ENCODE measurements at regions not wholly inside any gene's neighbourhood (a gene's known extent, or its start where the extent isn't known, plus 50 kb on each side); places are given as distances from the start of the nearest gene placed in this dataset.

GRCh38 chr2:133955169-133955568 lies 298.7 kb upstream of the MGAT5 start:
- in situ Hi-C loops (cut with HindIII; ENCODE audit: low pct_unique_long_range_greater_than_20kb, low sequenced_read_pairs) = no loop called here
- no peak for DNase-seq (ENCODE audit: low read depth, low spot score)

DNA sequence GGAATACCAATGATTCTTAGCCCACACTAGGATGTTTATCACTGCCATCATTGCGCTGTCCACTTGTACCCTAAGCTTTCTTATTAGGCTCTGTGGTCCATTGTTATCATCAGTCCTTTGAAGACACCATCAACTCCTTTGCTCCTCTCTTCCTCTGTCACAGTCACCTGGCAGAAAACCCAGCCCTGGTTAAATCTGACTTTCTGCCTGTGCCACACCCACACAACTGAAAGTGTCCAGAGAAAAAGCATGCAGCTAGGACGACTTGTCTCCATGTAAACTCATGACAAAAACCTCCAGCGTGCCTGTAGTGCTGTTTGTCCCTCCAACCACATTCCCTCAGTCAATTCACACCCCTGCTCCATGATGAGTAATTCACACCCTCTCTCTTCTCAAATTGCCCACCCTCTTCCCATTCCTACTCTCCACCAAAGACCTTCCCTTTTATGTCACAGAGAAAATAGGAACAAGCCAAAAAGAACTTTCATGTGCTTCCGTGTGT lies 297.4 kb upstream of the MGAT5 start:
- in situ Hi-C loops (cut with HindIII; ENCODE audit: low pct_unique_long_range_greater_than_20kb, low sequenced_read_pairs) = no loop called here
- DNase-seq (ENCODE audit: low read depth, low spot score) = no peak

DNA sequence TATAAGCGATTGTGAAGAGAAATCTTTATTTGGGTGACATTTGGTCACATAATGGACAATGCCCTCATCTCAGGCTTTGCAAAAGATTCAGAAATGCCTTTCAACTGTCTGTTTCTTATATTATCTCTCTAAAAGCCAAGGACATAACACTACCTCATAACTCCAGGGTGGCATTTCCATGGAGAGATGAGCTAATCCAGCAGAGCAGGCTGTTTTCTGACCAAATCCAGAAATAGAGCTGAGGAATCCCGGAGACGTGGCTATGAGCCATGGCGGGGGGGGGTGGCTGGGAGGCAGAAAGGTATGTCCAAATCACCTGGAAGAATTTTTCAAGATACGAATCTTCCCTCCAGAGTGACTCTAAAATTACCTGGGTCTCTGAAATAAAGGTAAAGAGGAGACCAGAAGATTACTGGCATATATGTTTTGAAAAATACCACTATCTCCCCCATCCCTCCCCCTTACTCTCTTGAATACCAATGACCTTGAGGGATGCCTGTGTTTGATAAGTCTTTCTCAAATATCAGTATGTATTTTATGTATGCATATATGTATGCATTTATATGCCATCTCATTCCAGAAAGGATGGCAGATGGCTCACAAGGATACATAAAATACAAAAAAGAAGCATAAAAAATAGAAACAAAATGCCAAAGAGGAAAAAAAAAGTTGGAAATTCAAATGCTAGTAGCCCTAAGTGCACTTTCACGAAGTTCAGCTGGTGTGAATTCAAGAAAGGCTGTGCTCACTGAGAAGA lies 296.0 kb upstream of the MGAT5 start:
- in situ Hi-C loops (cut with HindIII; ENCODE audit: low pct_unique_long_range_greater_than_20kb, low sequenced_read_pairs) = no loop called here

DNA sequence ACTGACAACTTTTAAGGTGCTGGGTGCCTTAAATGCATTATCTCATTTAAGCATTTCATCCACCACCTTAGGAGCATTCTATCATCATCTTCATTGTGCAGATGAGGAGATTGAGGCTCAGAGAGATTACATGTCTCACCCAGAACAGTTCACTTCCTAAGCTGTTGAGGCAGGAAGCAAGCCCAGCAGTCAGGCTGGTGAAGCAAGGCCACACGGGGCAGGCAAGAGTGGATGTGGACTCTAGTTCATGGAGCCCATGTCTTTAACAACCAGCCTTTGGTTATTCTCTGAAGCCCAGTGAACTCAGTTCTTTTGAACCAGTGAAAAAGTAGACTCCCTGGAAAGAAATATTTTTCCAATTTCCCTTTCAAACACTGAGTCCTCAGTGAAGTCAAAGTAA lies 294.8 kb upstream of the MGAT5 start:
- peak; percentile 16 for DNase-seq (ENCODE audit: low read depth, low spot score)
- in situ Hi-C loops (cut with HindIII; ENCODE audit: low pct_unique_long_range_greater_than_20kb, low sequenced_read_pairs) = no loop called here

More for the DNA sequence above, 296.0 kb upstream of the MGAT5 start:
- no peak for DNase-seq (ENCODE audit: low read depth, low spot score)

- in situ Hi-C loops (cut with HindIII; ENCODE audit: low pct_unique_long_range_greater_than_20kb, low sequenced_read_pairs) = no loop called here
- no peak for DNase-seq (ENCODE audit: low read depth, low spot score)
Observed at GRCh38 chr2:133966720-133967304, 287.1 kb upstream of the MGAT5 start.

GRCh38 chr2:133967326-133967725 lies 286.5 kb upstream of the MGAT5 start:
- no peak for DNase-seq (ENCODE audit: low read depth, low spot score)
- in situ Hi-C loops (cut with HindIII; ENCODE audit: low pct_unique_long_range_greater_than_20kb, low sequenced_read_pairs) = no loop called here

GRCh38 chr2:133968446-133968845 lies 285.4 kb upstream of the MGAT5 start:
- in situ Hi-C loops (cut with HindIII; ENCODE audit: low pct_unique_long_range_greater_than_20kb, low sequenced_read_pairs) = no loop called here
- no peak for DNase-seq (ENCODE audit: low read depth, low spot score)

DNA sequence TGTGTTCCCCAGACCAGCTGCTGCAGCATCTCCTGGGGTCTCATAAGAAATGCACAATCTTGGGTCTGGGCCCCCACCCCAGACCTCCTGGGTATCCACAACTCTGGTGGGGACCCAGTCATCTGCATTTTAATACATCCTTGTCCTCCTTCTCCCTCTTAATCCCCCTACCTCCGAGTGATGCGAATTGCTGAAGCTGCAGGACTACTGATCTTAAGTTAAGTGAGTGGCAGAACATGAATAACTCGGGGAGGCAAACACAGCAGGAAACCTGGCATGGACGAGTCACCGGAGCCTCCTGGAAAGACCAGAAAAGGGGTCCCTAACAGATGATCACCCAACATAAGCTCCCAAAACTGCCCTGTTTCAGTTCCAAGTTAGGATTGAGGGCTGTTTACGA lies 283.2 kb upstream of the MGAT5 start:
- no peak for DNase-seq (ENCODE audit: low read depth, low spot score)
- in situ Hi-C loops (cut with HindIII; ENCODE audit: low pct_unique_long_range_greater_than_20kb, low sequenced_read_pairs) = no loop called here

- in situ Hi-C loops (cut with HindIII; ENCODE audit: low pct_unique_long_range_greater_than_20kb, low sequenced_read_pairs) = no loop called here
- no peak for DNase-seq (ENCODE audit: low read depth, low spot score)
Observed at GRCh38 chr2:133972297-133972696, 281.6 kb upstream of the MGAT5 start.

GRCh38 chr2:133972786-133973185 lies 281.1 kb upstream of the MGAT5 start:
- in situ Hi-C loops (cut with HindIII; ENCODE audit: low pct_unique_long_range_greater_than_20kb, low sequenced_read_pairs) = no loop called here
- DNase-seq (ENCODE audit: low read depth, low spot score) = no peak

GRCh38 chr2:133974353-133974752 lies 279.5 kb upstream of the MGAT5 start:
- in situ Hi-C loops (cut with HindIII; ENCODE audit: low pct_unique_long_range_greater_than_20kb, low sequenced_read_pairs) = no loop called here
- DNase-seq (ENCODE audit: low read depth, low spot score) = no peak

DNA sequence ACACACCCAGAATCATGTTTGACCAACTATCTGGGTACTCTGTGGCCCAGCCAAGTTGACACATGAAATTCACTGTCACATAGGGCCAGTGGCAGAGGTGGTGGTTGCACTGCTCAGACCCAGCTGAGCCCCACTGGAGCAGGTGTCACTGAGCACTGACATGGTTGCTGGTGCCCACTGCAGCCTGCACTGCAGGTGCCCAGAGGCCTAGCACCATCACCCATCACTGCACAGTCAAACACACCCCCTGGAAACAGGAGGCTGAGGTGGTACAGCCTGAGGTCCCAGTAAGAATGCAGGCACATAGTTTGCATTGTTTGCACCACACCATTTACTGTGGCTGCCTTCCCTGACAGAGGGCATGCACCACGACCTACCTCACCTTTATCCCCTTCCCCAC lies 278.7 kb upstream of the MGAT5 start:
- no peak for DNase-seq (ENCODE audit: low read depth, low spot score)
- in situ Hi-C loops (cut with HindIII; ENCODE audit: low pct_unique_long_range_greater_than_20kb, low sequenced_read_pairs) = no loop called here

GRCh38 chr2:133975676-133976428 lies 278.0 kb upstream of the MGAT5 start:
- no peak for DNase-seq (ENCODE audit: low read depth, low spot score)
- in situ Hi-C loops (cut with HindIII; ENCODE audit: low pct_unique_long_range_greater_than_20kb, low sequenced_read_pairs) = no loop called here

DNA sequence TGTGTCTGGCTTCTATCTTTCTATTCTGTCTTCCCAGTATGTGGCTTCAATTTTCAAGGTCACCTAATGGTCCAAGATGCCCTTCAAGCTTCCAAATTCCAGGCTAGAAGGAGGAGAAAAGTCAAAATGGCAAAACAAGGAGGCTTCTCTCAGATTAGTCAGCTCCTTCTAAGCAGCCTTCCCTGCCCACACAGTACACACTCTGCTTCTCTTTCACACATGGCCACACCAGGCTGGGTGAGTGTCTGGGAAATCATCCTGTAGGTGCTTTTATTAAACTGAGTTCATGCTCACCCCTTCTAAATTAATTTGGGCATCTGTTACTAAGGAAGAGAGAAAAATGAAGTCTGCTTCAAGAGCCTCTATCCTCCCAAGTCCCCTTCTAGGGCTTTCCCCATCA lies 277.2 kb upstream of the MGAT5 start:
- no peak for DNase-seq (ENCODE audit: low read depth, low spot score)
- in situ Hi-C loops (cut with HindIII; ENCODE audit: low pct_unique_long_range_greater_than_20kb, low sequenced_read_pairs) = no loop called here

DNA sequence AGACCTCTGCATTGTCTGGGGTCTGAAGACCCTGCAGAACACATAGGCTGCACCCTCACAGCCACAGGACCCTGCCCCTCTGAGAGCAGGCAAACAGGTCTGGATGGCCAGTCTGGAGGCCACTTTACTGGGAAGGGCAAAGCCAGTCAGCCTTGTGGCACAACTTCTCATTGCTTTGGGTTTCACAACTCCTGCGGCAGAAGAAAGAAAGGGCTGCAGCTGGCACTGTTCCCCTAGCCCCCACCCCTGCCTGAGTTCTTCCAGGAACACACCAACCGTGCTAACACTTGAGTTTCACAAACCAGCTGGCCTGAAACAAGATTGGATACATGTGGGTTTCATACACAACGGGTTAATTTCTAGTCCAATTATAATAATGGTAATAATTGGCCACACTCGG lies 276.5 kb upstream of the MGAT5 start:
- in situ Hi-C loops (cut with HindIII; ENCODE audit: low pct_unique_long_range_greater_than_20kb, low sequenced_read_pairs) = no loop called here

GRCh38 chr2:133982256-133982655 lies 271.6 kb upstream of the MGAT5 start:
- in situ Hi-C loops (cut with HindIII; ENCODE audit: low pct_unique_long_range_greater_than_20kb, low sequenced_read_pairs) = no loop called here
- DNase-seq (ENCODE audit: low read depth, low spot score) = no peak

More for the DNA sequence above, 276.5 kb upstream of the MGAT5 start:
- DNase-seq (ENCODE audit: low read depth, low spot score) = no peak

- DNase-seq (ENCODE audit: low read depth, low spot score) = no peak
- in situ Hi-C loops (cut with HindIII; ENCODE audit: low pct_unique_long_range_greater_than_20kb, low sequenced_read_pairs) = no loop called here
Observed at GRCh38 chr2:133985563-133985962, 268.3 kb upstream of the MGAT5 start.

DNA sequence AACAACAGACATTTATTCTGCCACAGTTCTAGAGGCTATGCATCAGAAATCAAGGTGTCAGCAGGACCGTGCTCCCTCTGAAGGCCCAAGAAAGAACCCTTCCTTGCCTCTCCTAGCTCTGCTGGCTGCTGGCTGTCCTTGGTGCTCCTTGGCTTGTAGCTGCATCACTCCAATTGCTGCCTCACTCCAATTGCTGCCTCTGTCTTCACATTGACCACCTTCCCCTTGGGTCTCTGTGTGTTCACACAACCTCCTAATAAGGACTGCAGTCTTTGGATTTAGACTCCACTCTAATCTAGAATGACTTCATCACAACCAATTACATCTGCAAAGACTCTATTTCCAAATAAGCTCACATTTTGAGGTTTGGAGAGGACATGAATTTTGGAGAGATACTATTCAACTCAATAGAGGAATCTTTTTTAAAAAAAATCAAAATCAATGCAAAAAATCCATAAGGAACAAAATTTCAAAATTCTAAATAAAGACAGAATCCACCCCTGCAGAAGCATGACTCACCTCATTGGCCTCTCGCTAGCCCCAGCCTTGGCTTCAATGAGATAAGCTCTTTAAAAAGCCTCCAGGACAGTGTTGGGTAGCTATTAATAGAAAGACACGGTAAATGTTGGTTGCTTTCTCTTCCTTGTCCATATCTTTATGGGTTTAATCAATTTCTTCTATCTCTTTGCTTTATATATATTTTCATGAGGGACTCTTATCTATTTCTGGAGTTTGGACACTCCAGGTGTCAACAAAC lies 267.6 kb upstream of the MGAT5 start:
- DNase-seq (ENCODE audit: low read depth, low spot score) = no peak
- in situ Hi-C loops (cut with HindIII; ENCODE audit: low pct_unique_long_range_greater_than_20kb, low sequenced_read_pairs) = no loop called here

All from SK-MEL-5 (cell line).